GM03348 (cell line): ENCODE measurements at regions not wholly inside any gene's neighbourhood (a gene's known extent, or its start where the extent isn't known, plus 50 kb on each side); places are given as distances from the start of the nearest gene placed in this dataset.

Experiments
- DNase-seq: peaks from one replicate; pipeline ENCODE4 v3.0.0; 2012; ENCODE audit warnings: low spot score

DNA sequence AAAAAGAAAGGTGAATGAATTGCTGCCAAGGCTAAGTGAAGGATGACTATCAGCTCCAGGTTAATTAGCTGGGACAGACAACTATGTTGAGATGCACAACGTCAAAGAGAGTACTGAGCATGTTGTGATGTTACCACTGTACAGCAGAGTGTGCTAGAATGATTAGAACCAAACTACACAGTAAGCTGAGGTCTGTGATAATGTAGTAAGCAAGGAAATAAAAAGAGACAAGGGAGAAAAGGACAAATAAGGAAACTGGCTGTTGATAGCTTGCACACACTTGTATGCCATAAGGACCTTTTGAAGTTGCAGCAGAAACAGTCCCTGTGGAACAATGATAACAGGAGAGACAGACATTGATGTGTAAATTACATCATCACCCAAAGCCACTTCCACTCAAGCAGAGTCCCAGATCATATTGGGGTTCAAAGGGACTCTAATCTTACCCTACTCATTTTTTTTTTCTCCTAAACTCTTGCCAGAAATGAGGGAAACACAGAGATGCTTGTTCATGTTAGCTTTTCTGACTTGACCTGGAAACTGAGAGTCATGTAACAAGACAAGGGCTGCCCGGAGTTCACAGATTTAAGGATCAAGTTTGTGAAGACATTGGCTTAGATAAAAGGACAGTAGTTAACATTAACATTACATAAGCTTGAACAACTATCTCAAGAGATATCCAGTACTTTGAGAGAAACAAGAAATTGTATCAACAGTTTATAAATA is 189.9 kb downstream of the CENPW start:
- no peak for DNase-seq

DNA sequence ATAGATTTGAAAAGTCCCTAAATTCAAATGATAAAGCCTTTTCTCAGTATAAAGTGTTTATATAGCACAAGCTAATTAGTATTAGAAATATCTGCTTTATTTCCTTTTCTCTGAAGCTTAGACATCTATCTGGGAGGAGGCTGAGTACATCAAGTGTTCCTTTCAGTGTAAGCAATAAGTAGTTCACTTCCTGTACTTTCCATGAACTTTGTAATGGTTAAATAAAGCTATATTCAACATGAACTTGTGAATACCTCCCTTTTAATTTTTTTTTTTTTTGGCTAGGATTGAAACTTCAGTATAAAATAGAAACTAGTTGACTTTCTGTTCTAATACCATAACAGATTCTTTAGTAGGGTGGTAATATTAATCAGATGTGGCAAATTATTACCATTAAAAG is 190.9 kb downstream of the CENPW start:
- no peak for DNase-seq

DNA sequence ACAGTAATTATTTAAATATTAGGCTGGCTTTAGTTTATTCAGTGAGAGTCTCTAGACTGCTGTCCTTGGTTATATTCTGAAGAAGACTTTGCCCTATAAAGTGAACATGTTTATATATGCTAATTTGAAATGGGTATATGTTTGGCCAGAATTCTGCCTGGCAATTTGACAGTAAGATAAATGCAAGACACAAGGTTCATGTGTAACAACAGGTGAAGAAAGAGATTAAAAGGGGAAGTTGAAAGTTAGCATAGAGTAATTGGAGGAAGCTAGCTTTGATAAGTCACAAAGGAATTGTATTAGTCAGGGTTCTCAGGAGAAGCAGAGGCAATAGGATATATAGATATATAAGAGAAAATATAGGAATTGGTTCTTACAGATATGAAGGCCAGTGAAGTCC is 191.4 kb downstream of the CENPW start:
- no peak for DNase-seq

- no peak for DNase-seq
These were observed 191.9 kb downstream of the CENPW start for GRCh38 chr6:126531840-126532239.

DNA sequence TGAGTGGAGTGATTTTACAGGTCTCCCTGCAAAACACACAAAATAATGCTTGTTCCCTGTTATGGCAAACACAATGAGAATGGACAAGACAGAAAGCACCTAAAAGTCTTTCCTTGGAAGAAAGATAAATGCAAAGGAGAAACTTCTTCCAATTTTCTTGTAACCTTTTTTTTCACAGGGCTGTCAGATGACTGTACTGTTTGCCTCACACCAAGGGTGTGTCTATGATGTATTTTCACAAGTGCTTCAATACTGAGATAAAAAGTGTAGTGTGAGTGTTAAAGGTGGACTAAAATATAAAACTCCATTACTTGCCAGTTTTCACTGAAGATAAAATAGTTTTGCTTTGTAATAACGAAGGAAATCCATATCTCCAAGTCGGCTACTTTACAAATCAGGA is 194.5 kb downstream of the CENPW start:
- DNase-seq: no peak

DNA sequence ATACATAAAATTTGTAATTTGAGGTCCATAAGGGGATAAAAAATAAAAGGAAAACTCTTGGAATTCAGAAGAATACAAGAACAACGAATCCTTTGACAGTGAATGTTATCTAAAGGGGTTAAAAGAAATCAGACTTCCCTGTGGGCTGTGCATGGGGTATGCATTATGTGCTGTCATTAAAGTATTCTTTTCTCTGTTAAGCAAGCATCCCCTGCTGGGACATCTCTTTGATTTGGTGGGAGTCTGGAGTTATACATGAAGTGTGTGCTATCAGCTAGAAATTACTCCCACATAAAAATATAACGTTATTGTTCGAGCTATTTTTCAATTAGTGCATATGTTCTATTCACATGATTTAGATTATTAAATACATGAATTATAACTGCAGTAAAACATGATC is 195.2 kb downstream of the CENPW start:
- DNase-seq: no peak

DNA sequence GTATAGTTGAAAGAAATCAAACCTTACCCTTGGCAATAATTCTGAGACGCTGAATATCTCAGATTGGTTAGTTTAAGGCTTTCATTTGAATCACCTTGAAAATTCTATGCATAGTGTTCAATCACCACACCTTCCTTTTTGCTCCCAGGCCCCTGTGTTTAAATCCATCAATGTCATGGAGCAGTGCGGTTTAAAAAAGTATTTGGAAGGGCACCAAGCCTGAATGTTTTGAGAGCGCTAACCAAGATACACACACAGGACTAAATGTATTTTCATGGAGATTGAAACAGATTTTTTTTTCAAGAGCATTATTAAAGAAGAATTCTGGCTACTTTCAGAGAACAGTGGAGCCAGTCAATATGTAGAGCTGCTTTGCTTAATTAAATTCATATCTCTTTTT is 195.7 kb downstream of the CENPW start:
- DNase-seq: no peak

- no peak for DNase-seq
These were observed 197.3 kb downstream of the CENPW start for GRCh38 chr6:126537061-126537816.

- peak; percentile 35 for DNase-seq
These were observed 199.1 kb downstream of the CENPW start for GRCh38 chr6:126539022-126539421.

- no peak for DNase-seq
These were observed 200.2 kb downstream of the CENPW start for GRCh38 chr6:126540161-126540560.

DNA sequence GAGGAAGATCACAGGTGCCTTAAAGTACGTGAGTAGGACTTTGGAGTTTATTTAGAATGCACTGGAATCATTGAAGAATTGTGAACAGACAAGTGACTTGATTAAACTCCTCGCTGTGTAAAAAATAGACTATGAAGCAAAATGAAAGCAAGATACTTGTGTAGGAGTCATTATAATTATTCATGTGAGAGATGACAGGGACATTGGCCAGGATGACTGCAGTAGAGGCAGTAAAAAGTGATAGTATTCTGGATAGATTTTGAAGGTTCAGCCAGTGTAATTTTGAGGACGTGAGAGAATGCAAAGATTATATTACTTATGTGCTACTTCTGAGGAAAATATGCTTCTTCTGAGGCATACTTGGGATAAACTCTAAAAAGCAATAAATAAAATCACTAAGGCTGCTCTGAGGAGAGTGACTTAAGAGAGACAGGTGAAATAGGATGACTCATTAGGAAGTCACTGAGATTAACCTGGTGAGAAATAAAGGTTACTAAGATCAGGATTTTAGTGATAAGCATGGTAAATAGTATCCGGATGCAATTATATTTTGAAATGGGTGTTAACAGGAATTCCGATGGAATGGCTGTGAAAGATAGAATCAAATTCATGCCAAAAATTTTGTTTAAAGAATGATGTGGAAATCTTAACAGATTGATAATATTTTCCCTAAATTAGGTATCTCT is 202.0 kb downstream of the CENPW start:
- DNase-seq: no peak

DNA sequence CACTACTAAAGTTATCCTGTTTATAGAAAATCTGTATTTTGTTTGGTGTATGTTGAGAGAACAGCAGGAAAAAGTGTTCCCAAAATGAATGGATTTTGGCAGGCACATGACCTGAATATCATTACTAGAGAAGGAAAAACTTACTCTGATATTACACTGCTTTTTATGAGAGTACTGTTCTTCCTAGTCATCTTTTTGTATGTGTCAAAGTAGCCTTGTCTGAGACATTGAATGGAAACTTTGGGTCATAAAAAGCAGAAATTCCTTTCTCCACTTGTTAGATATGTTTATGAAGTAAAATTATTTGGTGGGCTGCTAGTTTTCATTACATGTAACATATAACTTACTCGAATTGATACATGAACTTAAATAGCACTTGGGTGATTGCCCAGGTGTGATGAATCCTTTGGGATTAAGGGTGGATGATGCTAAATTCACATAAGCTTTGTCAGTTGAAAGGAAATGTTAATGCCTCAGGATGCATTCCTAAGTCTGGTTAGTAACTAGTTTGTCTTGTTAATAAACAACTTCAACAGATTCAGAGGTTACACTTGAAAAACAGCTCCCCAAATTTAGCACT is 206.7 kb downstream of the CENPW start:
- DNase-seq: peak; percentile 13

GRCh38 chr6:126548300-126548699 is 208.4 kb downstream of the CENPW start:
- DNase-seq: peak; percentile 5

- DNase-seq: no peak
These were observed 210.4 kb downstream of the CENPW start for GRCh38 chr6:126550323-126550722.

DNA sequence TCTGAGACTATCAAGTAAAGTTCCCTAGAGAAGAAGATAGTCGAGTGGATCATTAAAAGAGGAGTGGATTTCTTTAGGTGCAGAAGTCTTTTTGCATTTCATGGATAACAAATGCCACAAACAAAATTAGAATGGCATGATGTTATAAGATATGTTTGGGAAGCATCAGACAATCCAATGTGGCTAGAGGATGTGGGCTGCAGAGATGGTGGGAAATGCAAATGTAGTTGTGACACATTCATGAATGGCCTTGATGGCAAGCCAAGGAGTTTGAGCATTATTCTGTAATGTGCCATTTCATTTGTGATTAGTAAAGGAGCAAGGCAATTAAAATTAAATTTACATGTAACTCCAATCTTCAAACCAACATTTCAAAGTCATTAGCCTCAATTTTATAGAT is 211.9 kb downstream of the CENPW start:
- DNase-seq: no peak

- DNase-seq: peak; percentile 38
These were observed 213.9 kb downstream of the CENPW start for GRCh38 chr6:126553854-126554253.

- DNase-seq: no peak
These were observed 230.6 kb downstream of the CENPW start for GRCh38 chr6:126570507-126570906.

GRCh38 chr6:126574301-126574700 is 234.4 kb downstream of the CENPW start:
- DNase-seq: no peak

DNA sequence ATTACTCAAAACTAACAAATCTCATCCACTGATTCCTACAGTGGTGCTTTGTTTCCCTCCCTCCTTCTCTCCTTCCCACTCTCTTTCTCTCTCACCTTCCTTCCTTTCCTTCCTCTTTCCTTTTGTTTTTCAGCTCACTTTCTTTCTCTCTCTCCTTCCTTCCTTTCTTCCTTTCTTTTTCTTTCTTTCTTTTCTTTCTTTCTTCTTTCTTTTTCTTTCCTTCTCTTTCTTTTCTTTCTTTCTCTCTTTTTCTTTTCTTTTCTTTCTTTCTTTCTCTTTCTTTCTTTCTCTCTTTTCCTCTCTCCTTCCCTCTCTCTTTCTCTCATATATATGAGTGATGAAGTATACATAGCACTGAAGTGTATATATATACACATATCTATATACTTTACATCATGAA is 241.4 kb downstream of the CENPW start:
- no peak for DNase-seq

- no peak for DNase-seq
These were observed 260.5 kb downstream of the CENPW start for GRCh38 chr6:126600258-126600916.

DNA sequence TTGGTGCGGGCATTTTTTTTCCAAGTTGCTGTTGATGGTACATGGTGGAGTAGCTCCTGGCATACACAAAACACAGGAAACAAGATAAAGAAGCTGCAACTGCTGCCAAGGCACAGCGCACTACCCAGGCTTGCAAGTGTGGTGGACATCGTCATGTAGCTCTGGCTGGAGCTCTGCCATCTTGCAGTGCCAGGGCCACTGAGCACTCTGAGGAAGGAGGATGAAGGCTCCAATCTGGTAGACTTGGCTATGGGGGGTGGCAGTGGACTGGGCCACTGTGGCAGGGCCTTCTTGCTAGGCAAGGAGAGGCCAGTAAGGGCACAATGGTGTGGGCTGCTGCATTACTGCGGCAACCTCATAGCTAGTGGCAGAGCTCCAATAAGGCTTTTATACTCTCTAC is 263.5 kb downstream of the CENPW start:
- DNase-seq: no peak

- DNase-seq: no peak
These were observed 265.2 kb downstream of the CENPW start for GRCh38 chr6:126605089-126605488.
